Central memory CD8-positive, alpha-beta T cell (primary cell): ENCODE measurements at regions not wholly inside any gene's neighbourhood (a gene's known extent, or its start where the extent isn't known, plus 50 kb on each side); places are given as distances from the start of the nearest gene placed in this dataset.

Experiments
- ATAC-seq: fragments of 150-1000 bp; cut with Tn5 transposase; replicated peaks from 2 replicates; pipeline ENCODE4 v1.10.0; 2022; ENCODE audit warnings: mild to moderate bottlenecking, moderate FRiP score, moderate number of reproducible peaks; ENCODE audit not compliant: poor library complexity, severe bottlenecking; ENCODE audit errors: extremely low read depth
- DNase-seq, 2 donors: peaks; one replicate each; pipeline ENCODE4 v3.0.0; 2021; ENCODE audit warnings: low spot score in 2 of 2
- H3K27ac Mint-ChIP-seq: one replicate; pipeline ENCODE4 v1.8.0; 2022; ENCODE audit warnings: low read depth, mild to moderate bottlenecking, moderate library complexity, mixed read lengths
- H3K27me3 Mint-ChIP-seq: one replicate; pipeline ENCODE4 v1.8.0; 2022; ENCODE audit warnings: mixed read lengths
- H3K36me3 Mint-ChIP-seq: one replicate; pipeline ENCODE4 v1.8.0; 2022; ENCODE audit warnings: mild to moderate bottlenecking, moderate library complexity, mixed read lengths; ENCODE audit not compliant: insufficient read depth
- H3K4me1 Mint-ChIP-seq: one replicate; pipeline ENCODE4 v1.8.0; 2022; ENCODE audit warnings: mixed read lengths
- H3K4me3 Mint-ChIP-seq: one replicate; pipeline ENCODE4 v1.8.0; 2022; ENCODE audit warnings: mild to moderate bottlenecking, moderate library complexity, mixed read lengths
- H3K9me3 Mint-ChIP-seq: one replicate; pipeline ENCODE4 v1.8.0; 2022; ENCODE audit warnings: mixed read lengths

GRCh38 chr18:78238404-78239089, 741.1 kb upstream of the SALL3 start:
- no peaks in the 10 kb centered on the region for H3K36me3 Mint-ChIP-seq
- H3K27me3 Mint-ChIP-seq, result no peaks in the 10 kb centered on the region
- H3K9me3 Mint-ChIP-seq, result peaks cover 6% of the 10 kb centered on the region
- no peaks in the 10 kb centered on the region for H3K4me1 Mint-ChIP-seq
- ATAC-seq, result no peak
- no peak for DNase-seq
- H3K4me3 Mint-ChIP-seq, result no peak overlapping the region
- H3K27ac Mint-ChIP-seq, result no peak overlapping the region

GRCh38 chr18:78239090-78239457, 740.5 kb upstream of the SALL3 start:
- H3K9me3 Mint-ChIP-seq, result peaks cover 6% of the 10 kb centered on the region

GRCh38 chr18:78240101-78240500, 739.5 kb upstream of the SALL3 start:
- no peak for DNase-seq
- H3K4me1 Mint-ChIP-seq, result no peaks in the 10 kb centered on the region

More at GRCh38 chr18:78239090-78239457, 740.5 kb upstream of the SALL3 start:
- no peak for DNase-seq
- Mint-ChIP-seq H3K27ac (no peak overlapping the region), H3K27me3 (no peaks in the 10 kb centered on the region), H3K36me3 (peaks cover 2% of the 10 kb centered on the region), H3K4me1 (no peaks in the 10 kb centered on the region), H3K4me3 (no peak overlapping the region)
- no peak for ATAC-seq

GRCh38 chr18:78240627-78241252, 738.9 kb upstream of the SALL3 start:
- no peaks in the 10 kb centered on the region for H3K4me1 Mint-ChIP-seq
- H3K9me3 Mint-ChIP-seq, result peaks cover 9% of the 10 kb centered on the region
- no peak overlapping the region for H3K27ac Mint-ChIP-seq
- DNase-seq, result no peak
- peaks cover under 1% of the 10 kb centered on the region for H3K27me3 Mint-ChIP-seq
- ATAC-seq, result no peak
- H3K36me3 Mint-ChIP-seq, result peaks cover 2% of the 10 kb centered on the region
- H3K4me3 Mint-ChIP-seq, result no peak overlapping the region

More at GRCh38 chr18:78240101-78240500, 739.5 kb upstream of the SALL3 start:
- no peaks in the 10 kb centered on the region for H3K27me3 Mint-ChIP-seq
- no peak overlapping the region for H3K27ac Mint-ChIP-seq
- no peak overlapping the region for H3K4me3 Mint-ChIP-seq
- H3K36me3 Mint-ChIP-seq, result peaks cover 2% of the 10 kb centered on the region
- ATAC-seq, result no peak
- peaks cover 6% of the 10 kb centered on the region for H3K9me3 Mint-ChIP-seq

GRCh38 chr18:78241535-78242253, 737.9 kb upstream of the SALL3 start:
- DNase-seq (no peak), ATAC-seq (no peak)
- peaks cover 2% of the 10 kb centered on the region for H3K36me3 Mint-ChIP-seq
- H3K27me3 Mint-ChIP-seq, result peaks cover 7% of the 10 kb centered on the region
- peaks cover 17% of the 10 kb centered on the region for H3K9me3 Mint-ChIP-seq
- no peak overlapping the region for H3K27ac Mint-ChIP-seq
- no peaks in the 10 kb centered on the region for H3K4me1 Mint-ChIP-seq
- H3K4me3 Mint-ChIP-seq, result no peak overlapping the region

GRCh38 chr18:78242254-78242643, 737.4 kb upstream of the SALL3 start:
- no peak for ATAC-seq
- no peak for DNase-seq
- Mint-ChIP-seq H3K4me3 (no peak overlapping the region), H3K36me3 (peaks cover 2% of the 10 kb centered on the region), H3K27me3 (peaks cover 7% of the 10 kb centered on the region), H3K9me3 (peaks cover 17% of the 10 kb centered on the region), H3K4me1 (no peaks in the 10 kb centered on the region), H3K27ac (no peak overlapping the region)

- DNase-seq, result no peak
- H3K4me1 Mint-ChIP-seq, result no peaks in the 10 kb centered on the region
- H3K9me3 Mint-ChIP-seq, result peaks cover 17% of the 10 kb centered on the region
- no peak for ATAC-seq
- peaks cover 7% of the 10 kb centered on the region for H3K27me3 Mint-ChIP-seq
- no peak overlapping the region for H3K4me3 Mint-ChIP-seq
- peaks cover 2% of the 10 kb centered on the region for H3K36me3 Mint-ChIP-seq
- no peak overlapping the region for H3K27ac Mint-ChIP-seq
Observed at GRCh38 chr18:78242806-78243205, 736.8 kb upstream of the SALL3 start.

- H3K4me1 Mint-ChIP-seq, result no peaks in the 10 kb centered on the region
- H3K9me3 Mint-ChIP-seq, result peaks cover 11% of the 10 kb centered on the region
- peaks cover 2% of the 10 kb centered on the region for H3K36me3 Mint-ChIP-seq
- ATAC-seq (no peak), DNase-seq (no peak)
- no peak overlapping the region for H3K27ac Mint-ChIP-seq
- no peak overlapping the region for H3K4me3 Mint-ChIP-seq
- H3K27me3 Mint-ChIP-seq, result peaks cover 7% of the 10 kb centered on the region
Observed at GRCh38 chr18:78244779-78245178, 734.8 kb upstream of the SALL3 start.

- H3K9me3 Mint-ChIP-seq, result peaks cover 11% of the 10 kb centered on the region
- no peak overlapping the region for H3K27ac Mint-ChIP-seq
- H3K36me3 Mint-ChIP-seq, result peaks cover 2% of the 10 kb centered on the region
- no peaks in the 10 kb centered on the region for H3K4me1 Mint-ChIP-seq
- H3K27me3 Mint-ChIP-seq, result peaks cover 7% of the 10 kb centered on the region
- DNase-seq, result no peak
- no peak overlapping the region for H3K4me3 Mint-ChIP-seq
- ATAC-seq, result no peak
Observed at GRCh38 chr18:78245451-78245850, 734.2 kb upstream of the SALL3 start.

GRCh38 chr18:78246050-78246449, 733.6 kb upstream of the SALL3 start:
- no peak overlapping the region for H3K27ac Mint-ChIP-seq
- peaks cover 11% of the 10 kb centered on the region for H3K9me3 Mint-ChIP-seq
- ATAC-seq (no peak), DNase-seq (no peak)
- peaks cover 2% of the 10 kb centered on the region for H3K36me3 Mint-ChIP-seq
- peaks cover 7% of the 10 kb centered on the region for H3K27me3 Mint-ChIP-seq
- H3K4me1 Mint-ChIP-seq, result no peaks in the 10 kb centered on the region
- no peak overlapping the region for H3K4me3 Mint-ChIP-seq

- Mint-ChIP-seq H3K4me3 (no peak overlapping the region), H3K27ac (no peak overlapping the region), H3K36me3 (peaks cover 2% of the 10 kb centered on the region), H3K9me3 (peaks cover 11% of the 10 kb centered on the region), H3K4me1 (no peaks in the 10 kb centered on the region), H3K27me3 (peaks cover 7% of the 10 kb centered on the region)
- ATAC-seq (no peak), DNase-seq (no peak)
Observed at GRCh38 chr18:78246588-78246987, 733.0 kb upstream of the SALL3 start.

GRCh38 chr18:78247615-78248289, 731.9 kb upstream of the SALL3 start:
- no peak for DNase-seq
- H3K27ac Mint-ChIP-seq, result no peak overlapping the region
- H3K9me3 Mint-ChIP-seq, result peaks cover 11% of the 10 kb centered on the region
- no peak for ATAC-seq
- H3K27me3 Mint-ChIP-seq, result peaks cover 7% of the 10 kb centered on the region
- H3K4me1 Mint-ChIP-seq, result no peaks in the 10 kb centered on the region
- no peak overlapping the region for H3K4me3 Mint-ChIP-seq
- H3K36me3 Mint-ChIP-seq, result peaks cover 2% of the 10 kb centered on the region
